GM21576 (cell line): ENCODE measurements at regions not wholly inside any gene's neighbourhood (a gene's known extent, or its start where the extent isn't known, plus 50 kb on each side); places are given as distances from the start of the nearest gene placed in this dataset.

ENCODE experiments used
- ATAC-seq: cut with Tn5 transposase; IDR thresholded peaks from one replicate; pipeline ENCODE4 v1.9.1; 2021; ENCODE audit warnings: mild to moderate bottlenecking, moderate library complexity; ENCODE audit not compliant: unreplicated experiment

DNA sequence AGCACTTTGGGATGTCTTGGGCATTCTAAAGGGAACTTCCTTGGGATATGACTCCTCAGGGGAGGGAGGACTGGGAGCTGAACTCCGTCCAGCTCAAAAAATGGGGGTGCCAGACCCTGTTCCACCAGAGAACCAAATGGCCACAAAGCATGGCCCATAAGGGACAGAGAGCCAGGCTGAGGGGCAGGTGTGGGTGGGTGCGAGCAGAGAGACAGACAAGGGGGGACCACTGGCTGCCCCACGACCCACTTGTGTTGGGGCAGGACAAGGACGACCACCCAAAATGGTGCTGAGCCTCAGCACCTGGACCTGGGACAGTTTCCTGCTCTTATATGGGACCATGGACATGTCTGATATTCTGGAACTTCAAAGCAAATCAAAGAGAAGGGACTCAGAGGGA lies 148.2 kb upstream of the MLN start:
- ATAC-seq: no peak

DNA sequence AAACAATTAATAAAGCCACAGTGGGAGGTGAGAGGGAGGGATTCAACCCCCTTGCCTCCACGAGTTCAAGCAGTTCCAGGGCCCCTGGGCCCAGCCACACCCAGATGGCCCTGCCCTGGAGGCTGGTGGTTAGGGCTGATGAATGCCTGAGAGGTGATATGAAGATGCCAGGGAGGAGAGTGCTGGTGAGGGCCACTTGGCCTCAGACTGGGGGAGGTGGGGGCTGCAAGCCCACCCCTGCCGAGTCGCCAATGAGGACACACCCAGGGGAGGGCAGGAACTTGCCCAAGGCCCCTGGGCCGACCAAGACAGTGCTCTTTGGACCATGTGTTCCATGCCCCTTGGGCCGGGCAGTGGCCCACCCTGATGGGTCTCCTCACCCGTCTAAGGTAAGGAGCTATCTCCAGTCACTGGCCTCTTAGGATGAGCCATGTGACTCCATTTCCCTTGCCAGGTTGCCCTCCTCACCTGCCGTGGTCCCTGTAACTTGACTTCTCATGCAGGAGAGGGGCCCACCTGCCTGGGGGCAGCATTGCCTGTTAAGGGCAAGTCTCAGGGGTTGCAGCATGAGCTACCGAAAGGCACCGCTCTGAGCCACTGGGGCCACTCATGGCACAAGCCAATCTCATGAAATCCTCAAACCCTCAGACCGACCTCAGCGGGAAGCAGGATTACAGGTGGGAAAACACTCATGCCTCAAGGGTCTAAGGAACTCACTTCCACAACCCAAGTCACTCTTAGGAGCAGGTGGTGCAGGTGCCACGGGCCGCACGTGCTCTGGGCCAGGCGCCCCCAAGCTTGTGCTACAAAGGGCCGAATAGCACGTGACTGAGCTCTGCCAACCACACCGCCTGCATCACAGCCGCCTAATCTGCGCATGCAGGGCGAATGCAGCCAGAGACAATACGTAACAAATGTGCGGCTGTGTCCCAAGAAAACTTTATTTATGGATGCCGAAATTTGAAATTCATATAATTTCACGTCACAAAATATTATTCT lies 147.4 kb upstream of the MLN start:
- ATAC-seq: no peak

DNA sequence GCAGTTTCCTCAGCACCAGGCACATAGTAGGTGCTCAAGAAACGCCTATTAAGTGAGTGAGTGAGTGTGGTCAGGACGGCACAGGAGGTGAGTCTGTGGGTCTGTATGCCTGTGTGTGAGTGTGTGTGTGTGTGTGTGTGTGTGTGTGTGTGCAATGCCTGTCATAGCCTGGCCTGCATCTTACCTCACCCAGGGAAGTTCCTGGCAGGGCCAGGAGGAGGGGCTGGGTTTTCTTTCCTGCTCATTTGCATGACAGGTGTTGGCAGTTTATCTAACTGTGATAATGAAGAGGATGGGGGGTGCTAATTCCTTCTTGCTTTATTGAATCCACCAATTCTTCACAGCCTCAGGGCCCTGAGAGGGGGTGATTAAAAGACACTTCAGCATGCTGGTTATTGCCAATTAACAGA lies 146.7 kb upstream of the MLN start:
- no peak for ATAC-seq

DNA sequence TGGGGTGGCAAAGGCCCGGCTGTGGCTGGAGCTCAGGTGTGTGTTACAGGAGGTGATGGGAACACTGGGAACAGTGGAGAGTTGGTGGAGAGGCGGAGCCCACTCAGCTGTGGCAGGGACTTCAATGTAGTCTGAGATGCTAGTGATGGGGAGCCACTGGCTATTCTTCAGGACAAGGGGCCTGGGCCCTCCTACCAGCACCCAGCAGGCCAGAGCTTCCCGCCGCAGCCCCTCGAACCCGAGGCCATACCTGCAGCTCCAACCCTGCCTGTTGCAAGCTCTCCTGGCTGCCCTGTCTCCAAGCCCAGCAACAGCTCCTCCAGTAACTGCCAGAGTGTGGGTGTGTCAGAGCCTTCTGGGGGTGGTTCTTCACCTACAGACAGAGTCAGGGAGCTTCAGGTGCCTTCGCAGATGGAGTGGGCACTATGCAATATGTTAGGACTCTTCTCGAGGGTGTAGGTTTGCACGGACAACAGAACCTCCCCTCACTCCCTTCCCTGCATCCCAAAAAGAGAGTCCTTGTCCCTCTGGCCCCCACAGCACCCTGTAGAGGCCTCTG lies 146.2 kb upstream of the MLN start:
- ATAC-seq: no peak

DNA sequence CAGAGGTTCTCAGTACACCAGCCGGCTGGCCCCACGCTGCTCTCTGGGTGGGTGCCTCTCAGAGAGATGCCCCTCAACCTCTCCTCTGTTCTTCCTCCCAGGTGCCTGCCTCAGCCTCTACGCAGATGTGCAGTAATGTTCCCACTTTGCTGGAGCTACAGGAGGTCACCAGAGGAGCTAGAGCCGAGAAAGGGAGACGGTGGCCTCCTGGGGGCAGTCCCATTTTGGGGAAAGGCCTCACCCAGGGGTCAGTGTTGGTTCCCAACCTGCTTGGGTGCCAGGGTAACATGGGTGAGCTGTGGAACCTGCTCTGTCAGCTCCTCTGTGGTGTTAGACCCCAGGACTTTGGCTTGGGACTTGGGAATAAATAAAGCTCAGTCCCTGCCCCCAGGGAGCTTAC lies 145.3 kb upstream of the MLN start:
- no peak for ATAC-seq

DNA sequence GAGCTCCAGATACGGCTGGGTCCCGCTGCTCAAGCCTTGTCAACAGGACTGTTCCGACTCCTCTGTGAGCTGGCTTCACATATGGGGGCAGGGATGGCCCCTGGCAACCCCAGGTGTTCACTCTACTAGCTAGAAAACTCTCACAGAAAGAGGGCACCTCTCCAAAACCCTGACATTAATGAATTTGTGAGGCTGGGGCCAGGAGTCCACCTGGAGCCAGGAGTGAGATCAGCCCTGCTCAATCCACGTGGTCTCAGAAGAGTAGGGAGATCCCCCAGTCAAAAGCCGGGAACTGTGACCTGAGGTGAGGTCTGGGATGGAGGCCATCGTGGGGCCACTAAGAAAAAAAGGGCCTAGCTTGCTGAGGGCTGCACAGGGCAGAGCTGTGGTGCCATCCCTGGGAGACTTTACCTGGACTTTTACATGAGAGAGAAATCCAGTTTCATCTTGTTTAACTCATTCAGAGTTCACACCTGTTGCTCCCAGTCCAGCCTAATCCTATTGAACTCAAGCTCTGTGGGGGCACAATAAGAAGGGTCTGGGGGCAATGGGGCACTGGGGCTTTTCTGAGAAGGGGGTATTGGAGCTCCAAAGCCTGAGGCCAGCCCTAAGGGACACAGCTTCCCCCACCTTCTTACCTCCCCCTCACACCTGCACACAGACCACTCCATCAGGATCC lies 144.3 kb upstream of the MLN start:
- ATAC-seq: no peak

DNA sequence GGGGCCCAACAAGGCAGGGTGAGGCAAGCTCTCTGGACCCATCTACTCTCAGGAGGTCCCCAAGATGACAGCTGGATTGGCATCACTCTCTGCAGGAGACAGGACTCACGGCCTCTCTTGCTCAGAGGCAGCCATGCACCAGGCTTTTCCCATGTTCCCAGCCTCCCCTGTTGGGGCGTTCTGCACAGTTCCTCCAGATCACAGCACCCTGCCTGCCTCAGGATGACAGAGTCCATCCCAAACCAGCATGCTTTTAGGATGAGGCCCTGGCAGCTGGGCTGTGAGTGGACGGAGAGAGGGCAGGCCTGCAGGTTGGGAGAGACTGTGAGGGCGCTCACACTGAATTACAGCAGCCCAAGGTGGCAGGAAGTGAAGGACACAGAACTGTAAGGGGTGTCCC lies 143.2 kb upstream of the MLN start:
- no peak for ATAC-seq

DNA sequence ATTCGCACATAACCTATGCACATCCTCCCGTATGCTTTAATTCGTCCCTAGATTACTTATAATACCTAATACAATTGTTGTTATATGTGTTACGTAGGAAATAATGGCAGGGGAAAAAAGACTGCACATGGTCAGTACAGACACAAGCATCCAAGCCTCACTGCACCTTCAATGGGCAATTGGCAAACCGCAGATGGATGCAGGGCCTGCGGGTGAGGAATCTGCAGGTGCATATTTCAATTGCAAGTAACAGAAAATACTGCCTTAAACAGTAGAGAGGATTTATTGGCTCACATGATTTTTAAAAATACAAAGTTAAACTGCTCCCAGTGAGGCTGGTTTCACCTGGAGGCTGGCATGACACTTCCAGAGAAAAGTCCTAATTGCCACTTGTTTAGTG lies 142.1 kb upstream of the MLN start:
- no peak for ATAC-seq

DNA sequence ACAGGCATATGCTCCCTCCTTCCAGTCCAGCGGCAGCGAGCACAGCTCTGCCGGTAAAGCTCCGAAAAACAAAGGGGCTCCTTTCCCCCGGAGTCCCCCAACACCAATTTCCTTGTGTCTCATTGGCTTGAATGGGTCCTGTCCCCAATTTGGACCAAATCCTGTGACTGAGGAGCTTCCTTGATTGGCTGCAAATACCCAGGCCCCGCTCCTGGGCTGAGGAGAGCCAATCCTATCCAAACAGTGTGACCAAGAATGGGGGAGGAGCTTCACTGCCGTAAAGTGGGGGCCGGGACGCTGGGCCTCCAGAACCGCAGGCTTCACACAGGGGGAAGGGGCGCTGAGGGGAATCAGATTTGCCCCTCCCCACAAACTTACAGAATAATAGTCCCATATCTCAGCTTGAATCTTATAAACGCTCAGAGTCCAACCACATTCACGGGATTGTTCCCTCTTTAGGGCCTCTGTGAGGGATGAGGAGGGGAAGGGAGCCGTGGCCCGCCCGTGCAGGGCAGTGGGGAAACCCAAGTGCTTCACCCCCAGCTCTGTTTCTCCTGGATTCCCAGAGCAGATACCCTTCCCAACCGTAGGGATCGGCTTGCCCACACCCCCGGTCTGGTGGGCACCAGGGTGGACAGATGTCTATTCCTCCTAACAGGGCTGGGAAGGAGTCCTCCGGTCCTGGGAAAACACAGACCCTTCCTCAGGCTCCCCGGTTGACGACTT lies 141.0 kb upstream of the MLN start:
- no peak for ATAC-seq

DNA sequence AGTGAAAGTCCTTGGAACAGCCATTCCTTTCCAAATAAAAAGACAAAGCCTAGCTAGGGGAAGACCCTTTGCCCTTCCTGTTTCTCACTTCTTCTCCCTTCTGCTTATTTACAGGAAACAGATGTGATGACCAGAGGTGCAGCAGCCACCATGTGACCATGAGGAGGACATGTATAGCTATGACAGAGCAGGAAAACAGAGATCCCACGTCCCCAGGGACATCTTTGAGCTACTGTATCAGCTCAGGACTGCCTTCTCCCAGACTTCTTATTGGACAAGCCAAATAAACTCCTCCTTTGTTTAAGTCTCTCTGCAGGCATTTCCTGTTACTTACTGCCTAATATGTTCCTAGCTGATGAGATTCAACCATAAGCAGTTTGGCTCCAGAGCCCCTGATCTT lies 133.1 kb upstream of the MLN start:
- no peak for ATAC-seq

DNA sequence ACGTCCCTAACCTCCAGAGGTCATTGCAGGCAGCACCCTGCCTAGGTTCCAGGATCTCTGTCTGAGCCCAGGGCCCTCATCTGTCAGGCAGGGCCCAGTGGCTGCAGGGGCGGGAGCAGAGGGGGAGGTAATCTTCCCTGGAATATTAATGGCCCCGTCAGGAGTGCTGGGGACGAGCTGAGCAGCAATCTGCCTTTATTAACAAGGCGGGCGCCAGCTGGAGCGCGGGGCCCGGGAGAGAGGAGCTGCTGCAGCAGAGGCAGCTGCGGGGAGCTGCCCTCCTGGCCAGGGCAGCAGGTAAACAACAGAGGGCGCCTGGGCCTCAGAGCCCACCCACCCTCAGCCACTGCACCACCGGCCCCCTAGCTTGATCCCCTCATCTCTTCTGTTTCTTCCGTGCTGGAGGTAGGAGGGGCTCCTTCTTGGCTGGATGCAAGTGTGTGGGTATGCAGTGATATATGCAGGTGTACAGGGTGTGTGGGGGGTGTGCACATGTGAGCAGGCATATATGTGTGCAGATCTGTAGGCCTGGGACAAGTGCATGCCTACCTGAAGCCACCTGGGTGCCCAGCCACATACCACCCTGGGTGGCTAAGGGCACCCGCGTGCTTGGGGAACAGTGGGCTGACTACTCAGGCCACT lies 131.8 kb upstream of the MLN start:
- no peak for ATAC-seq

DNA sequence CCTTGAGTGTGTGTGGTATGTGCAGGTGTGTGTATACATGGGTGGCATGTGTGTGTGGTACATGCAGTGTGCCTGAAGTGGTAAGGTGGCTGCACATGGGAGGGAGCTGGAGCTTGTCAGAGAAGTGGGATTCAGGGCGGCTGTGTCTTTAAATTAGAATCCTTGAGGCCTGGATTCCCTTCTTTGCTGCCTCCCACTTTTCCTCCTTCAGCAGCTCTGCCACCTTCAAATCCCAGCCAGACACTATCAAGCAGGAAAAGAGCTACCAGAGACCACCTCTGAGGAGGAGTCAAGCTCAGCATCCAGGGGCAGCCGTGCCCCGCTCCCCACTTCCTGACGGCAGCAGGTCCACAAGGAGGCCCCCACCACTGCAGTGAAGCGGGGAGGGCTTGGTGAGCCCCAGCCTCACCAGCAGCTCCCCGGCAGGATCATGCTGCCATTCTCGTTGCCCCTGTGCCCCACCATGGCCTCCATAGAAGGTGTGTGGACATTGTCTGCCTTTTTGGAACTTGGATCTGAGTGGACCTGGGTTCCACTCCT lies 131.0 kb upstream of the MLN start:
- ATAC-seq: no peak

DNA sequence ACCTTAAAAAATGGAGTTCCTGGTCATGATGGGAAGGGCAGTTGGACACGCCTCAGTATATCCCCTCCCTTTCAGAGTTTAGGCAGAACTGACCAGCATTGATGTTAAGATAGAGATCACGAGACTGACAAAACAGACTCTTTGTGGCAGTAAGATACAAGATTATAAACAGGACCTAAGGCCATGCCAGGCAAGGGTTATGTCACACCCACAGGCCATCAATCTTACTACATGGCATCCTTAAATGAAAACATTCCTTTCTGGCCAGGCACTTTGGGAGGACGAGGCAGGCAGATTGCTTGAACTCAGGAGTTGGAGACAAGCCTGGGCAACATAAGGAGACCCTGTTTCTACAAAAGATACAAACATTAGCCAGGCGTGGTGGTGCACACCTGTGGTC lies 129.3 kb upstream of the MLN start:
- ATAC-seq: no peak

DNA sequence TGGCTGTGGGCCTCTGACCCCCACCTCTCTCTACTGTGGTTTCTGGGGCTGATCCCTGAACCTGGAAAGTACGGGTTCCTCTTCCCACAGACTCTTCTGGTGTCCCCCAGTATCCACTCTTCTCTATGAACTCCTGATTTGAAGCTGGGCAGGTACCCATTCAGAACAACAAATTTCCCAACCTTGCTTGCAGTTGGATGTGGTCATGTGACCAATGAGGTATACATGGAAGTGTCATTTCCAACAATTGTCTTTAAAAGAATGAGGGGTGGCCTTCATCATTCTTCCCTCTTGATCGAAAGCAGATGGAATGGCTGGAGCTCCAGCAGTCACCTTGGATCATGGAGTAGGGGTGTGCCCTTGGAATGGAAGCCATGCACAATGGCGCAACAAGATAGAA lies 128.0 kb upstream of the MLN start:
- no peak for ATAC-seq

DNA sequence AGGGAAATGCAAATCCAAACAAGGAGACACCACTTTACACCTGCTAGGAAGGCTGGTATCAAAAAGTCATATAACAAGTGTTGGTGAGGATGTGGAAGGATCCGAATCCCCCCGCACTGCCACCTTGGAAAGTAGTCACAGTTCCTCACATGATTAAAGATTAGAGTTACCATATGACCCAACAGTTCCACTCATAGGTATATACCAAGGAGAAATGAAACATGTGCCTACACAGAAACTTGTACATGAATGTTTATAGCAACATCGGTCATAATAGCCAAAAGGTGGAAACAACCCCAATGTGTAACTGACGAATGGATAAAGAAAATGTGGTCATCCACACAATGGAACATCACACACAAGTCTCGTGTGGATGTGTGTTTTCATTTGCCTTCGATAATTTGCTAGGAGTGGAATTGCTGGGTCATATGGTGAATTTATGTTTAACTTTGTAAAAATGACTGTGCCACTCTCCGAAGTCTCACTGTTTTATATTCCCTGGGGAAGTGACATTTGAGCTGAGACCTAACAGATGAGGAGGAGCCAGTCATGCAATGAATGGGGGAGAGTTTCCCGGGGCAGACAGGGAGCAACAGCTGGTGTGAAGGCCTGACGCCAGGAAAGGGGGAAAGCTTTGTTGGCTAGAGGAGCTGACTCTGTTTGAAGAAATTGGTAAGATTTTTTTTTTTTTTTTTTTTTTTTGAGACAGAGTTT lies 125.9 kb upstream of the MLN start:
- no peak for ATAC-seq

DNA sequence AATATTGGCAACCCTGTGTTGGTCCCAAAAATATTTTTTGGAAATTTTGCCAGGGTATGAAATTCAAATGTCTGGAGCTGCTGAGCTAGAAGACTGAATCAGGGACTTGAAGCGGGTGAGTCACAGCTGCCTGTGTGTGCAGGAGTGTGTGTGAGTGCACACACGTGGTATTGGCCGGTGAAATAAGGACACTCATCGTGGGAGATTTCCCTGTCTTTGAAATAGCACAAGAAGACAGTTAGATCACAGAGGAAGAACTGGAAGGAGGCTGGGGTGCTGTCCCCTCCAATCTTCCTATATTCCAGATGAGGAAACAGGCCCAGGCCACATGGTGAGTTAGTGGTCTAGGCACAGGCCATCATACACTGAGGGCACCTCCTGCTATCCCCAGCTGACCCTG lies 123.8 kb upstream of the MLN start:
- no peak for ATAC-seq

DNA sequence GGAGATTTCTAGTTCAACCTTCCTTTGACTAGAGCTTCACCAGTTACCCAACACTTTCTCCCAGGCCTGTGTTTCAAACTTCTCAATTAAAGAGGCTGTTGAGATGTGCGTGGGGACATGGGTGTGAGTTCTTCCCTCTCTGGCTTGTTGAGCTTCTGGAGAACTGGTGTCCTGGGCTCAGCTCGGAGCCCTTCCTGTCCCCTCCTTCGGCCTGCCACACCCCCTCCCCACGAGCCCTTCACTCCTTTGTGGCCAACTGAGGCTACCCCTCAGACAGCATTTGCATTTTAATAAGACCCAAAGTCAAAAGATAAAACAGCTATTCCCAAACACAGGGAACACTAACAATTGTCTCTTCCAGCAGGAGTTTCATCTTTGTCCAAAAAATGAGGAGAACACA lies 123.3 kb upstream of the MLN start:
- ATAC-seq: no peak

DNA sequence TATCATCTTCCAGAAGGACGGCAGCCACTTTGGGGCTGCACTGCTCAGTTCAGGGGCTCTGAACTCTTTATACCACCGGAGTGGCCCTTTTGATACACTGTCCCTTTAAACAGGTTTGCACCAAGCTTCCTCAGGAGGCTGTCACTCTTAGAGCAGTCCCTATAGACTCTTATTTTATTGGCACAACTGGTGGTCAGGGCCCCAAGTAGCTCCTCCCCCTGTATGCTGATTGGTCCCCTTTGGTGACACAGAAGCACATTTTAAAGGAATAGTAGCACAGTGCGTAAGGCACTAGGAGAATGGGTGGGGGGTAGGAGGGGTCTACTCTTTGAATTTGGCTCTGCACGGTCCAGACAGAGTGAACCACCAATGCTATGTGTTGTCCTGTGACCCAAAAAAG lies 122.6 kb upstream of the MLN start:
- no peak for ATAC-seq

DNA sequence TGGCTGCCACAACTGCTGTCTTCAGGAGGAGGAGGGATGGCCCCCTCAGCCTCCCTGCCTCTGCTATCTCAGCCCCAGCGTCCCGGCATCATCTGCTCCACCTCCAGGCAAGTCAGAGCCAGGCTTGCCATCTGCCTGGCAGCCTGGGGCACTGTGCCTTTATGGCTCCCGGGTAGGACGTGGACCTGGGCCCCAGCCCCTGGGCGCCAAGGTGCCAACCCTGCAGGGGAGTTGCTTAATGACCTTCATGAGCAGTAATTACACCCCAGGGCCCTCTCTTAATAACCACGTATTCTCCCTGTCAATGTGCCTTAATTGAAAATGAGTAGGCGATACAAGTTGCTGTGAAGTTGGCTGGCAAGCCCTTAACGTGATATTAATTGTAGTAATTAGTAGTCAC lies 122.1 kb upstream of the MLN start:
- ATAC-seq: no peak

DNA sequence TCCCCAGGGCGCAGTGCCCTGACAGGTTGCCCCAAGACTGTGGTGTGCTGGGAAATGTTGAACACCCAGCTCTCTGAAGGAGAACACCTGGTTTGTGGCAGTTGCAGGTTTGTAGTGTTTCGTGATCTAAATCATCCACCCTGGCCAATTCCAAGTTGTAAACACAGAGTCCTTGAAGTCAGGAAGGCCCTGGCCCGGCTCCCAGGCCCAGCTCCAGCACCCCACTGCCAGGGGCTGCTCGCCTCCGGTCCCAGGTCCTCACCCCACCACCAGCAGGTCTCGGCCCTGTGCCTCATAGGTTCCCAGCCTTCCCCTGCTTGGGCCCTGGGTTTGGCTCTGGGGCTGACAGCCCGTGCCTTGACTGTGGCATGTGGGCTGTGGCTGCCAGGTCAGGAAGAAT lies 121.4 kb upstream of the MLN start:
- no peak for ATAC-seq
